Liver (tissue), 2 donors: ENCODE measurements at regions not wholly inside any gene's neighbourhood (a gene's known extent, or its start where the extent isn't known, plus 50 kb on each side); places are given as distances from the start of the nearest gene placed in this dataset.

Experiments used
- GABPA ChIP-seq, 2 donors: IDR thresholded peaks in 1 of 2; conservative IDR thresholded peaks in 1 of 2; 2 replicates each; pipeline ENCODE4 v1.6.1; 2016; ENCODE audit warnings: antibody characterized with exemption in 2 of 2, mild to moderate bottlenecking in 1 of 2, moderate library complexity in 1 of 2
- JUND ChIP-seq, 2 donors: IDR thresholded peaks; 2 replicates each; pipeline ENCODE4 v1.6.1; 2016; ENCODE audit warnings: antibody characterized with exemption in 2 of 2
- donor health status: healthy.

DNA sequence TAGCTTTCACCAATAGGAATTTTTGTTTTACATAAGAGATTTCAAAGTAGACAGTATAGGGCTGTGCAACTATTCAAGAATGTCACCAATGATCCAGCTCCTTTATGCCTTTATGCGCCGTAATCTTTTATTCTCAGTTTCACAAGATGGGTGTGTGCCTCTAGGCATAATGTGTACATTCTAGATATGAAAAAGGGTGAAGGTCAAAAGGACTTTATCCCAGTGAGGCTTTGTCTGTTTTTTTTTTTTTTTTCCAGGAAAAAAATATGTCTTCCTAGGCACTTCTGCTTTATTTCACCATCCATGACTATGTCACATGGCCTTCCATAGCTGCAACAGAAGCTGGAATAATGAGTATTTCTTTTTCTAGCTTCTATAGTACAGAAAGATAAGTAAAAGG is 142.3 kb upstream of the IGF1 start:
- no peak for TF ChIP-seq GABPA (IDR thresholded peaks at IDR 0.05 in 1 of 2, conservative IDR thresholded peaks at IDR 0.05 in 1 of 2)
- no peak for TF ChIP-seq JUND (IDR thresholded peaks at IDR 0.05)
